Esophagus squamous epithelium (tissue), 5 donors: ENCODE measurements at regions not wholly inside any gene's neighbourhood (a gene's known extent, or its start where the extent isn't known, plus 50 kb on each side); places are given as distances from the start of the nearest gene placed in this dataset.

Experiments
- DNase-seq: peaks from one replicate; lab custom pipeline; 2025; lab: John Stamatoyannopoulos, UW
- H3K27ac ChIP-seq, 4 donors: fragments of 200-600 bp; sonication (generic); one replicate each; pipeline ENCODE4 v1.5.1; 2016 to 2019; ENCODE audit warnings: mild to moderate bottlenecking in 1 of 4
- H3K27me3 ChIP-seq, 4 donors: fragments of 200-600 bp; sonication (generic); 1 replicate in 3 of 4; 2 replicates in 1 of 4; pipeline versions ENCODE4 v1.5.1 to v1.6.0; 2017 to 2021; ENCODE audit warnings: antibody characterized with exemption in 1 of 4
- H3K36me3 ChIP-seq, 3 donors: fragments of 200-600 bp; sonication (generic); one replicate each; pipeline ENCODE4 v1.5.1; 2016 to 2019
- H3K4me1 ChIP-seq, 3 donors: fragments of 200-600 bp; sonication (generic); one replicate each; pipeline ENCODE4 v1.5.1; 2017 to 2019
- H3K4me3 ChIP-seq, 4 donors: fragments of 200-600 bp; sonication (generic); 1 replicate in 3 of 4; 2 replicates in 1 of 4; pipeline ENCODE4 v1.5.1; 2016 to 2019; ENCODE audit warnings: mild to moderate bottlenecking in 2 of 4, moderate library complexity in 1 of 4
- H3K9me3 ChIP-seq, 3 donors: fragments of 200-600 bp; sonication (generic); one replicate each; pipeline ENCODE4 v1.5.1; 2016 to 2019
- POLR2A ChIP-seq, 4 donors: fragments of 450-650 bp; IDR thresholded peaks; one replicate each; pipeline ENCODE4 v1.6.1; 2017; ENCODE audit warnings: antibody characterized with exemption in 4 of 4, mild to moderate bottlenecking in 4 of 4, moderate library complexity in 3 of 4
- WGBS, 2 donors: methylation state at CpG; one replicate each; pipeline ENCODE4 v1.1.5; 2018; 5-methylcytosine and 5-hydroxymethylcytosine counted together
- intact Hi-C: fragments of 100-400 bp; cut with DNase I; formaldehyde crosslinking; loops from one replicate; pipeline ENCODE4 v1.15.0; 2022
- TF ChIP-seq, protein P1 (sequence below), 6 experiments: fragments of 450-650 bp in 4 of 6; fragments of 200-600 bp in 2 of 6; sonication (generic) in 2 of 6; IDR thresholded peaks; one replicate each; pipeline ENCODE4 v1.5.1; 2016 to 2019; ENCODE audit warnings: antibody characterized with exemption in 6 of 6, mild to moderate bottlenecking in 4 of 6, moderate library complexity in 4 of 6
- donor health status: DM: yes; HTN: yes; CAD: no.

- DNase-seq: no peak
- H3K9me3 ChIP-seq: peaks cover 0 to 5% (median 0%) of the 10 kb centered on the region in 3 donors
- peaks cover 0 to 28% (median 0%) of the 10 kb centered on the region in 3 donors for H3K4me1 ChIP-seq
- H3K27me3 ChIP-seq: no peaks in the 10 kb centered on the region
- intact Hi-C loops: loop anchor here (10.0 kb wide), 1 partner anchor 379 kb away; no protein-coding TSS in a partner anchor
- H3K27ac ChIP-seq: no peak overlapping the region
- TF ChIP-seq, protein P1, sequence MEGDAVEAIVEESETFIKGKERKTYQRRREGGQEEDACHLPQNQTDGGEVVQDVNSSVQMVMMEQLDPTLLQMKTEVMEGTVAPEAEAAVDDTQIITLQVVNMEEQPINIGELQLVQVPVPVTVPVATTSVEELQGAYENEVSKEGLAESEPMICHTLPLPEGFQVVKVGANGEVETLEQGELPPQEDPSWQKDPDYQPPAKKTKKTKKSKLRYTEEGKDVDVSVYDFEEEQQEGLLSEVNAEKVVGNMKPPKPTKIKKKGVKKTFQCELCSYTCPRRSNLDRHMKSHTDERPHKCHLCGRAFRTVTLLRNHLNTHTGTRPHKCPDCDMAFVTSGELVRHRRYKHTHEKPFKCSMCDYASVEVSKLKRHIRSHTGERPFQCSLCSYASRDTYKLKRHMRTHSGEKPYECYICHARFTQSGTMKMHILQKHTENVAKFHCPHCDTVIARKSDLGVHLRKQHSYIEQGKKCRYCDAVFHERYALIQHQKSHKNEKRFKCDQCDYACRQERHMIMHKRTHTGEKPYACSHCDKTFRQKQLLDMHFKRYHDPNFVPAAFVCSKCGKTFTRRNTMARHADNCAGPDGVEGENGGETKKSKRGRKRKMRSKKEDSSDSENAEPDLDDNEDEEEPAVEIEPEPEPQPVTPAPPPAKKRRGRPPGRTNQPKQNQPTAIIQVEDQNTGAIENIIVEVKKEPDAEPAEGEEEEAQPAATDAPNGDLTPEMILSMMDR (IDR thresholded peaks at IDR 0.05): no peak
- no peak for TF ChIP-seq POLR2A (IDR thresholded peaks at IDR 0.05)
- no peak overlapping the region for H3K4me3 ChIP-seq
- H3K36me3 ChIP-seq: no peaks in the 10 kb centered on the region
- 67 to 76% methylated on average over 6 of the region's 6 CpGs for WGBS, 2 donors
These were observed 50.9 kb upstream of the TMTC4 start for GRCh38 chr13:100725472-100725871.

- peaks cover 0 to 28% (median 0%) of the 10 kb centered on the region in 3 donors for H3K4me1 ChIP-seq
- no peaks in the 10 kb centered on the region for H3K36me3 ChIP-seq
- H3K9me3 ChIP-seq: peaks cover 0 to 5% (median 0%) of the 10 kb centered on the region in 3 donors
- 22 to 54% methylated on average over 4 of the region's 4 CpGs for WGBS, 2 donors
- H3K4me3 ChIP-seq: no peak overlapping the region
- no peak for DNase-seq
- no peaks in the 10 kb centered on the region for H3K27me3 ChIP-seq
- H3K27ac ChIP-seq: no peak overlapping the region
- no peak for TF ChIP-seq POLR2A (IDR thresholded peaks at IDR 0.05)
- TF ChIP-seq, protein P1 (IDR thresholded peaks at IDR 0.05): no peak
- intact Hi-C loops: loop anchor here (10.0 kb wide), 1 partner anchor 380 kb away; no protein-coding TSS in a partner anchor
These were observed 50.0 kb upstream of the TMTC4 start for GRCh38 chr13:100724568-100724967.
